H1 (cell line): ENCODE measurements at regions not wholly inside any gene's neighbourhood (a gene's known extent, or its start where the extent isn't known, plus 50 kb on each side); places are given as distances from the start of the nearest gene placed in this dataset.

ENCODE experiments used
- CTCF ChIA-PET: fragments of 300-600 bp; sonication (Branson Sonifier 250); formaldehyde crosslinking; loops from one replicate; lab custom pipeline; 2021; ENCODE audit not compliant: partially characterized antibody; lab: Charles Lee
- POLR2A ChIA-PET: fragments of 300-600 bp; sonication (Branson Sonifier 250); formaldehyde crosslinking; loops from one replicate; lab custom pipeline; 2021; ENCODE audit warnings: inconsistent platforms; ENCODE audit not compliant: partially characterized antibody; lab: Charles Lee
- DNase-seq, 2 experiments: peaks; one replicate each; pipeline versions ENCODE4 v3.0.0 to v3.0.0-alpha.2; 2010 to 2022; ENCODE audit warnings: low spot score in 2 of 2, low read depth in 1 of 2, mixed read lengths in 1 of 2
- FAIRE-seq: peaks from 2 replicates; lab custom pipeline; 2011; peaks lifted over from hg19 to GRCh38; lab: Jason Lieb, UNC
- H2AFZ ChIP-seq: 2 replicates; pipeline ENCODE4 v1.8.1; 2012; ENCODE audit warnings: low read length, inconsistent platforms
- H2AK5ac ChIP-seq: 2 replicates; pipeline ENCODE4 v1.6.1; 2013; ENCODE audit warnings: low read depth, low read length
- H2BK120ac ChIP-seq: replicated peaks from 2 replicates; pipeline ENCODE3; 2013; ENCODE audit warnings: low read depth, low read length, inconsistent platforms
- H2BK12ac ChIP-seq: 2 replicates; pipeline ENCODE4 v1.6.1; 2013; ENCODE audit warnings: low read depth, low read length
- H2BK15ac ChIP-seq: 2 replicates; pipeline ENCODE4 v1.6.1; 2013; ENCODE audit warnings: low read length
- H2BK20ac ChIP-seq: 2 replicates; pipeline ENCODE4 v1.6.1; 2013; ENCODE audit warnings: low read length
- H2BK5ac ChIP-seq: 2 replicates; pipeline ENCODE4 v1.6.1; 2013; ENCODE audit warnings: low read depth, low read length
- H3K14ac ChIP-seq: 2 replicates; pipeline ENCODE4 v1.6.1; 2013; ENCODE audit warnings: inconsistent platforms; ENCODE audit not compliant: insufficient read length
- H3K18ac ChIP-seq: 2 replicates; pipeline ENCODE4 v1.6.1; 2013; ENCODE audit warnings: low read length; ENCODE audit errors: extremely low read depth
- H3K23ac ChIP-seq: 2 replicates; pipeline ENCODE4 v1.6.1; 2013; ENCODE audit warnings: inconsistent platforms; ENCODE audit not compliant: insufficient read length
- H3K23me2 ChIP-seq: 2 replicates; pipeline ENCODE4 v1.6.1; 2013; ENCODE audit warnings: low read depth, low read length
- H3K27ac ChIP-seq: 2 replicates; pipeline ENCODE4 v1.6.1; 2011; ENCODE audit warnings: low read depth, low read length, inconsistent platforms
- H3K27me3 ChIP-seq, 4 experiments: replicated peaks in 1 of 4; 1 replicate in 1 of 4; 2 replicates in 3 of 4; pipeline versions ENCODE4 v1.6.1 to v1.8.1; 2011 to 2013; ENCODE audit warnings: low read length in 3 of 4, mild to moderate bottlenecking in 3 of 4, inconsistent platforms in 2 of 4, mixed read lengths in 2 of 4, moderate library complexity in 1 of 4; ENCODE audit not compliant: control insufficient read depth in 3 of 4, insufficient read depth in 3 of 4; ENCODE audit errors: extremely low read depth in 1 of 4
- H3K36me3 ChIP-seq, 4 experiments: 2 replicates each; pipeline versions ENCODE4 v1.6.1 to v1.8.1; 2011 to 2013; ENCODE audit warnings: mild to moderate bottlenecking in 4 of 4, low read length in 3 of 4, moderate library complexity in 2 of 4, control low read depth in 1 of 4, inconsistent platforms in 1 of 4; ENCODE audit not compliant: insufficient read depth in 4 of 4, control insufficient read depth in 2 of 4
- H3K4ac ChIP-seq: replicated peaks from 2 replicates; pipeline ENCODE3; 2013; ENCODE audit warnings: low read length, low read depth, mixed read lengths, inconsistent platforms; ENCODE audit not compliant: insufficient read length
- H3K4me1 ChIP-seq, 4 experiments: replicated peaks in 1 of 4; 1 replicate in 1 of 4; 2 replicates in 3 of 4; pipeline versions ENCODE4 v1.6.1 to v1.8.1; 2011 to 2013; ENCODE audit warnings: low read length in 3 of 4, inconsistent platforms in 2 of 4, mixed read lengths in 1 of 4; ENCODE audit not compliant: insufficient read depth in 4 of 4, control insufficient read depth in 3 of 4
- H3K4me2 ChIP-seq, 2 experiments: 2 replicates each; pipeline versions ENCODE4 v1.6.1 to v1.8.1; 2011 to 2013; ENCODE audit warnings: low read depth in 2 of 2, low read length in 2 of 2, control low read depth in 1 of 2, inconsistent platforms in 1 of 2, mild to moderate bottlenecking in 1 of 2; ENCODE audit not compliant: insufficient read depth in 1 of 2
- H3K4me3 ChIP-seq, 4 experiments: fragments of 200-600, 300-600 bp in 1 of 4; sonication (generic), shearing (Covaris generic), sonication (Bioruptor Twin) in 1 of 4; 2 replicates each; pipeline versions ENCODE4 v1.5.1 to v1.8.1; 2011 to 2016; ENCODE audit warnings: low read length in 4 of 4, low read depth in 3 of 4, control low read depth in 2 of 4, inconsistent platforms in 2 of 4, mild to moderate bottlenecking in 2 of 4, mixed read lengths in 1 of 4, moderate library complexity in 1 of 4; ENCODE audit not compliant: insufficient read depth in 2 of 4; ENCODE audit errors: extremely low read depth in 1 of 4
- H3K56ac ChIP-seq: replicated peaks from 2 replicates; pipeline ENCODE3; 2013; ENCODE audit warnings: low read depth, mild to moderate bottlenecking, mixed read lengths, low read length, inconsistent platforms; ENCODE audit not compliant: insufficient read length
- H3K79me1 ChIP-seq: 2 replicates; pipeline ENCODE4 v1.6.1; 2013; ENCODE audit warnings: low read depth, low read length, control low read depth
- H3K79me2 ChIP-seq, 2 experiments: 2 replicates each; pipeline versions ENCODE4 v1.6.1 to v1.8.1; 2012 to 2013; ENCODE audit warnings: low read length in 2 of 2, mild to moderate bottlenecking in 2 of 2, inconsistent platforms in 1 of 2; ENCODE audit not compliant: insufficient read depth in 2 of 2, control insufficient read depth in 1 of 2
- H3K9ac ChIP-seq, 4 experiments: replicated peaks in 1 of 4; 1 replicate in 1 of 4; 2 replicates in 3 of 4; pipeline versions ENCODE4 v1.6.1 to v1.8.1; 2011 to 2013; ENCODE audit warnings: low read depth in 3 of 4, low read length in 3 of 4, control low read depth in 2 of 4, mild to moderate bottlenecking in 2 of 4, moderate library complexity in 2 of 4, inconsistent platforms in 1 of 4; ENCODE audit errors: extremely low read depth in 1 of 4
- H3K9me3 ChIP-seq, 2 experiments: 2 replicates each; pipeline versions ENCODE4 v1.6.1 to v1.8.1; 2012 to 2013; ENCODE audit warnings: mild to moderate bottlenecking in 2 of 2, moderate library complexity in 2 of 2, control low read depth in 1 of 2, inconsistent platforms in 1 of 2, low read depth in 1 of 2, low read length in 1 of 2, mixed read lengths in 1 of 2; ENCODE audit not compliant: insufficient read depth in 2 of 2
- H4K20me1 ChIP-seq, 2 experiments: replicated peaks in 1 of 2; 2 replicates each; pipeline versions ENCODE3 to v1.8.1; 2011 to 2013; ENCODE audit warnings: inconsistent platforms in 2 of 2, low read length in 2 of 2, mild to moderate bottlenecking in 1 of 2; ENCODE audit not compliant: insufficient read depth in 2 of 2, control insufficient read depth in 1 of 2
- H4K5ac ChIP-seq: 2 replicates; pipeline ENCODE4 v1.6.1; 2013; ENCODE audit warnings: low read length, low read depth, mixed read lengths, inconsistent platforms; ENCODE audit not compliant: insufficient read length
- H4K8ac ChIP-seq: 2 replicates; pipeline ENCODE4 v1.8.0; 2013; ENCODE audit warnings: mild to moderate bottlenecking, moderate library complexity, low read length, inconsistent platforms; ENCODE audit not compliant: insufficient read depth; ENCODE audit errors: extremely low read depth
- H4K91ac ChIP-seq: replicated peaks from 2 replicates; pipeline ENCODE3; 2013; ENCODE audit warnings: low read length, mixed read lengths, inconsistent platforms; ENCODE audit not compliant: insufficient read length
- CHD1 ChIP-seq: IDR thresholded peaks from 2 replicates; pipeline ENCODE4 v1.6.1; 2012; ENCODE audit warnings: low read depth, low read length, improper control_type of control experiment
- RAD21 ChIP-seq, 2 experiments: IDR thresholded peaks in 1 of 2; conservative IDR thresholded peaks in 1 of 2; 2 replicates each; pipeline ENCODE4 v1.6.1; 2011; ENCODE audit warnings: low read depth in 2 of 2, low read length in 2 of 2, improper control_type of control experiment in 1 of 2, inconsistent platforms in 1 of 2, mild to moderate bottlenecking in 1 of 2, moderate library complexity in 1 of 2
- SIN3A ChIP-seq, 2 experiments: IDR thresholded peaks in 1 of 2; conservative IDR thresholded peaks in 1 of 2; 2 replicates each; pipeline ENCODE4 v1.6.1; 2011 to 2012; ENCODE audit warnings: low read length in 2 of 2, improper control_type of control experiment in 1 of 2, low read depth in 1 of 2, mild to moderate bottlenecking in 1 of 2
- WGBS, 2 experiments: shearing (Covaris generic) in 1 of 2; methylation state at CpG; one replicate each; pipeline versions ENCODE4 v1.1.6 to v1.1.7; 2013 to 2015; ENCODE audit warnings: low lambda C conversion rate in 2 of 2, mixed read lengths in 2 of 2, inconsistent platforms in 1 of 2, low coverage in 1 of 2, missing lambda C conversion rate in 1 of 2; ENCODE audit not compliant: insufficient replicate concordance in 2 of 2, insufficient coverage in 1 of 2, insufficient read length in 1 of 2; ENCODE audit errors: extremely low coverage in 1 of 2, missing lambda C conversion rate in 1 of 2; 5-methylcytosine and 5-hydroxymethylcytosine counted together
- TF ChIP-seq, protein P1 (sequence below), 3 experiments: IDR thresholded peaks; 1 replicate in 2 of 3; 2 replicates in 1 of 3; pipeline versions ENCODE4 v1.5.1 to v1.6.1; 2011; ENCODE audit warnings: low read length in 3 of 3, mild to moderate bottlenecking in 3 of 3, inconsistent platforms in 2 of 3, low read depth in 1 of 3, moderate library complexity in 1 of 3; ENCODE audit not compliant: insufficient read depth in 1 of 3; ENCODE audit errors: control extremely low read depth in 1 of 3

DNA sequence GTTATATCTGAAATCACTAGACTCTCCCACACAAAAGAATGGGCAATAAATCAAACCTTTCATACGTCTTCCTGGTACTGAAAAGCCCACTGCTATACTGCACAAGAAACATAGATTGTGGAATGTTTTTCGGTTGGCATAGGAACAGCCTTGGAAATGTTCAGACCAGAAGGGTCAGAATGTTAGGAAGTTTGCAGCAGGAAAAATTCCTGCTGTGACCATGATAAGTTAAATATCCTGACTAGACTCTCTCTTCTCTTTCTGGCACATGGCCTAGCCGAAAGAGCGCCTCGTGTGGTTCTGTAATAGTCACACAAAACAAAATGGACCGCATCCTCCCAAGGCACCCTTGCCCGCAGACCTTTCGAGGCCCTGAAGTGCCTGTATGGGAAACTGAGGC is 427.2 kb downstream of the COG6 start:
- peaks cover 0 to 10% (median 4%) of the 10 kb centered on the region in 4 experiments; a peak in 5 of 7 replicates for H3K4me1 ChIP-seq
- no peaks in the 10 kb centered on the region for H3K79me2 ChIP-seq
- H3K9ac ChIP-seq, result no peak overlapping the region
- H2BK120ac ChIP-seq, result no peak overlapping the region
- H2BK12ac ChIP-seq, result no peak overlapping the region
- H3K4me2 ChIP-seq, result no peak overlapping the region
- no peaks in the 10 kb centered on the region for H3K23me2 ChIP-seq
- no peak overlapping the region for H3K27ac ChIP-seq
- no peak overlapping the region for H3K14ac ChIP-seq
- no peak overlapping the region for H3K4me3 ChIP-seq
- no peak overlapping the region for H4K5ac ChIP-seq
- H4K20me1 ChIP-seq, result no peaks in the 10 kb centered on the region
- H3K4ac ChIP-seq, result no peak overlapping the region
- no peak overlapping the region for H2AFZ ChIP-seq
- no peak overlapping the region for H2AK5ac ChIP-seq
- no peak overlapping the region for H4K91ac ChIP-seq
- H2BK15ac ChIP-seq, result no peak overlapping the region
- ChIA-PET CTCF (interaction anchor here (5.0 kb wide), 1 partner anchor 14 kb away, joined by 27 read pairs; no protein-coding TSS in a partner anchor), POLR2A (no interaction called here)
- no peak overlapping the region for H3K23ac ChIP-seq
- FAIRE-seq (no peak), DNase-seq (no peak)
- TF ChIP-seq RAD21 (IDR thresholded peaks at IDR 0.05 in 1 of 2, conservative IDR thresholded peaks at IDR 0.05 in 1 of 2; ENCODE audit: low read depth in 2 of 2, low read length in 2 of 2) (0 out of 4 replicates have a peak, but pooled peaks of 1 of the 2 experiments have one; percentile 1), CHD1 (no peak), SIN3A (conservative IDR thresholded peaks at IDR 0.05 in 1 of 2, IDR thresholded peaks at IDR 0.05 in 1 of 2; ENCODE audit: low read depth in 1 of 2, low read length in 2 of 2) (no peak)
- TF ChIP-seq, protein P1, sequence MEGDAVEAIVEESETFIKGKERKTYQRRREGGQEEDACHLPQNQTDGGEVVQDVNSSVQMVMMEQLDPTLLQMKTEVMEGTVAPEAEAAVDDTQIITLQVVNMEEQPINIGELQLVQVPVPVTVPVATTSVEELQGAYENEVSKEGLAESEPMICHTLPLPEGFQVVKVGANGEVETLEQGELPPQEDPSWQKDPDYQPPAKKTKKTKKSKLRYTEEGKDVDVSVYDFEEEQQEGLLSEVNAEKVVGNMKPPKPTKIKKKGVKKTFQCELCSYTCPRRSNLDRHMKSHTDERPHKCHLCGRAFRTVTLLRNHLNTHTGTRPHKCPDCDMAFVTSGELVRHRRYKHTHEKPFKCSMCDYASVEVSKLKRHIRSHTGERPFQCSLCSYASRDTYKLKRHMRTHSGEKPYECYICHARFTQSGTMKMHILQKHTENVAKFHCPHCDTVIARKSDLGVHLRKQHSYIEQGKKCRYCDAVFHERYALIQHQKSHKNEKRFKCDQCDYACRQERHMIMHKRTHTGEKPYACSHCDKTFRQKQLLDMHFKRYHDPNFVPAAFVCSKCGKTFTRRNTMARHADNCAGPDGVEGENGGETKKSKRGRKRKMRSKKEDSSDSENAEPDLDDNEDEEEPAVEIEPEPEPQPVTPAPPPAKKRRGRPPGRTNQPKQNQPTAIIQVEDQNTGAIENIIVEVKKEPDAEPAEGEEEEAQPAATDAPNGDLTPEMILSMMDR (IDR thresholded peaks at IDR 0.05; ENCODE audit: control extremely low read depth in 1 of 3, insufficient read depth in 1 of 3, low read depth in 1 of 3, low read length in 3 of 3), result peak in 1 of 3 experiments; percentile 17; a peak in 1 of 4 replicates
- no peaks in the 10 kb centered on the region for H3K27me3 ChIP-seq
- WGBS, 2 experiments, result 89% methylated on average over 8 of the region's 8 CpGs; no CpG with 5 or more reads in 1 of the 2 experiments
- H2BK20ac ChIP-seq, result no peak overlapping the region
- no peak overlapping the region for H2BK5ac ChIP-seq
- H3K36me3 ChIP-seq, result no peaks in the 10 kb centered on the region
- 0 out of 4 replicates have a peak, but pooled peaks cover 0 to 5% of the 10 kb centered on the region in 2 experiments for H3K9me3 ChIP-seq
- no peak overlapping the region for H4K8ac ChIP-seq
- H3K56ac ChIP-seq, result no peak overlapping the region
- no peak overlapping the region for H3K18ac ChIP-seq
- no peaks in the 10 kb centered on the region for H3K79me1 ChIP-seq
